ENCODE measurements at regions not wholly inside any gene's neighbourhood (a gene's known extent, or its start where the extent isn't known, plus 50 kb on each side); places are given as distances from the start of the nearest gene placed in this dataset.

DNA sequence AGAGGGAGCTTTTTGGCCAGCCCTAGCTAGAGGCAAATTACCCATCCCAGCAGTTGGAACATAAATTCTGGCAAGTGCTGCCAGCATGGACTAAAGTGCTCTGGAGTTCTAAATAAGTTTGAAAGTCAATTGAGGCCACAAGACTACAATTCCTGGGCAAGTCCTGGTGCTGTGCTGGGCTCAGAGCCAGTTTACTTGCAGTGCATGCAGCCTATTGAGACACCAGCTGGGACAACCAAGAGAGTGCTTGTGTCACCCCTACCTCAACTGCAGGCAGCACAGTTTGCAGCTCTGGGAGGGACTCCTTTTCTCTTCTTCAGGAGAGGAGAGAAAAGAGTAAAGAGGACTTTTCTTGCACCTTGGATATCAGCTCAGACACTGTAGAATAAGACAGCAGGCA, 277.2 kb upstream of the TMEFF2 start:
- Histone ChIP-seq H3K9me3 (ENCODE audit: control insufficient read depth, insufficient read depth, low read length) (no peaks in the 10 kb centered on the region), H3K4me3 (ENCODE audit: low read length) (no peak overlapping the region), H3K36me3 (ENCODE audit: control insufficient read depth, insufficient read depth, low read length) (no peaks in the 10 kb centered on the region), H3K27me3 (ENCODE audit: control insufficient read depth, insufficient read depth, low read length) (no peaks in the 10 kb centered on the region), H3K27ac (ENCODE audit: low read length) (no peak overlapping the region), H3K4me1 (ENCODE audit: control insufficient read depth, insufficient read depth, low read length) (no peaks in the 10 kb centered on the region)
- DNase-seq (ENCODE audit: low read depth, low spot score), result no peak

DNA sequence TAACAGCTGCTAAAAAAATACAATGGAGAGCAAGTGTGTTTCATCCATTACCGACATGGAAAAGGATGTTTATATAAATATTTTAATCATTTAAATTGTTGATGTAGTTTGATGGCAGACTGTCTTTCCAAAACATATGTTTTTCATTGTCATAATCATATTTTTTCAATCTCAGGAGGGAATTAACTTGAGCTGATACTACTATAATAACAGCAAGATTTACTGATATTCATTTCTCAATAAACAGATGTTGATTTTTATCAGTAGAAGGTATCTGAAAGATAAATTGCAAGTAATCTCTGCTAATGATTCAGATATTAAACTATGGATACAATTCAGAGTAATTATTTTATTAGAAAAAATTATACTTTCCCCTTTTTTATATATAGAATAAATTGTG, 274.9 kb upstream of the TMEFF2 start:
- no peak for DNase-seq (ENCODE audit: low read depth, low spot score)
- H3K4me1 ChIP-seq (ENCODE audit: control insufficient read depth, insufficient read depth, low read length), result no peaks in the 10 kb centered on the region
- H3K9me3 ChIP-seq (ENCODE audit: control insufficient read depth, insufficient read depth, low read length), result no peaks in the 10 kb centered on the region
- H3K27ac ChIP-seq (ENCODE audit: low read length), result no peak overlapping the region
- no peak overlapping the region for H3K4me3 ChIP-seq (ENCODE audit: low read length)
- WGBS (ENCODE audit: insufficient coverage, insufficient read length), result no CpG with 5 or more reads among the region's 1 CpG
- no peaks in the 10 kb centered on the region for H3K27me3 ChIP-seq (ENCODE audit: control insufficient read depth, insufficient read depth, low read length)
- H3K36me3 ChIP-seq (ENCODE audit: control insufficient read depth, insufficient read depth, low read length), result no peaks in the 10 kb centered on the region

DNA sequence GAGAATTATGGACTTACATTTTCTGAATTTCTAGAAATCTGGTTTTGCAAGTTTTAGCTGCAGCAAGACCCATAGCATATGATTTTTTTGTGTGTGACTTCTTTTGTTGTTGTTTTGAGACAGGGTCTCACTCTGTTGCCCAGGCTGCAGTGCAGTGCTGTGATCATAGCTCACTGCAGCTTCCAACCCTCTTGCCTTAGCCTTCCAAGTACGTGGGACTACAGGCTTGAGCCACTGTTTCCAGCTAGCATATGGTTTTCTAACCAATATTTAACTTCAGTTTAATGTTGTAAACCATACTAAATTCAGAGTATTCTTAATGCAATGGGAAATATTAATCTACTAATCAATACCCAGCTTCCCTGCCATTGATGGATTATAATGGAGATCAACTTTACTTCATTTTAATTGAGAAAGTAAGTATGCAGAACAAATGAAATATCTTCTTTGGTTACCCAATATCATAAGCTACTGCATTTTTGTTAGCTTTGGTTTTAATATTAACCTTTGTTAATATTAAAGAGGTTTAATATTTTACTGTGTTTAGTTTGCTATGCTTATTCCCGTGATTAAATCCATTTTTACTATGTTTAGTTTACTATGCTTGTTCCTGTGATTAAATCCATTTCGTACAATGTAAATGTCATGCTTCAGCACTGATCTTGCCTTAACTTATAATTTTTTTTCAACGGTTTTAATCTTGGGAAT, 273.4 kb upstream of the TMEFF2 start:
- DNase-seq (ENCODE audit: low read depth, low spot score), result no peak
- no CpG with 5 or more reads among the region's 4 CpGs for WGBS (ENCODE audit: insufficient coverage, insufficient read length)

GRCh38 chr2:192465141-192465540, 270.4 kb upstream of the TMEFF2 start:
- no peak for DNase-seq (ENCODE audit: low read depth, low spot score)
- H3K9me3 ChIP-seq (ENCODE audit: control insufficient read depth, insufficient read depth, low read length), result no peaks in the 10 kb centered on the region
- no peaks in the 10 kb centered on the region for H3K4me1 ChIP-seq (ENCODE audit: control insufficient read depth, insufficient read depth, low read length)
- no peak overlapping the region for H3K27ac ChIP-seq (ENCODE audit: low read length)
- no peaks in the 10 kb centered on the region for H3K27me3 ChIP-seq (ENCODE audit: control insufficient read depth, insufficient read depth, low read length)
- no CpG with 5 or more reads among the region's 1 CpG for WGBS (ENCODE audit: insufficient coverage, insufficient read length)
- no peaks in the 10 kb centered on the region for H3K36me3 ChIP-seq (ENCODE audit: control insufficient read depth, insufficient read depth, low read length)
- no peak overlapping the region for H3K4me3 ChIP-seq (ENCODE audit: low read length)

More for the DNA sequence above, 273.4 kb upstream of the TMEFF2 start:
- no peak overlapping the region for H3K4me3 ChIP-seq (ENCODE audit: low read length)
- no peaks in the 10 kb centered on the region for H3K36me3 ChIP-seq (ENCODE audit: control insufficient read depth, insufficient read depth, low read length)
- H3K4me1 ChIP-seq (ENCODE audit: control insufficient read depth, insufficient read depth, low read length), result no peaks in the 10 kb centered on the region
- no peaks in the 10 kb centered on the region for H3K27me3 ChIP-seq (ENCODE audit: control insufficient read depth, insufficient read depth, low read length)
- no peak overlapping the region for H3K27ac ChIP-seq (ENCODE audit: low read length)
- no peaks in the 10 kb centered on the region for H3K9me3 ChIP-seq (ENCODE audit: control insufficient read depth, insufficient read depth, low read length)

- H3K9me3 ChIP-seq (ENCODE audit: control insufficient read depth, insufficient read depth, low read length), result no peaks in the 10 kb centered on the region
- no peak overlapping the region for H3K27ac ChIP-seq (ENCODE audit: low read length)
- H3K27me3 ChIP-seq (ENCODE audit: control insufficient read depth, insufficient read depth, low read length), result no peaks in the 10 kb centered on the region
- no peak overlapping the region for H3K4me3 ChIP-seq (ENCODE audit: low read length)
- no peaks in the 10 kb centered on the region for H3K36me3 ChIP-seq (ENCODE audit: control insufficient read depth, insufficient read depth, low read length)
- WGBS (ENCODE audit: insufficient coverage, insufficient read length), result no CpG with 5 or more reads among the region's 1 CpG
- no peak for DNase-seq (ENCODE audit: low read depth, low spot score)
- H3K4me1 ChIP-seq (ENCODE audit: control insufficient read depth, insufficient read depth, low read length), result no peaks in the 10 kb centered on the region
Measured at GRCh38 chr2:192459422-192459821, 264.7 kb upstream of the TMEFF2 start.

DNA sequence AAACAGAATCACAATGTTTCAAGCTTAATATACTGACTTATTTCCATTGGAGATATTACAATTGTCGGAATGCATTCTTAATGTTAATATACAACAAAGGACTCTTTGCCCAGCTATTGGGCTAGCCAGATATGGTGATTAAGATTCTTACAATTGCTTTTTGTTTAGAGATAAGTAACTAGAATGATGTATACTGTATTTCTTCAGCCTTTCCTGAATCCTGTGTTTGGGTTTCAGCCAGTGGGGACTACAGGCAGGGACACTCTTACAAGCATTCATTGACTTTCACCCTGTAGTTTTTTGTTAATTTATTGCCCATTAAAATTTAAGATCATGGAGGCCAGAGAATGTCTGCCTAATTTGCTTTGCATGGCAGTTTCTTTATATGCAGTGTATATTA, 254.1 kb upstream of the TMEFF2 start:
- Histone ChIP-seq H3K27ac (ENCODE audit: low read length) (no peak overlapping the region), H3K4me1 (ENCODE audit: control insufficient read depth, insufficient read depth, low read length) (no peaks in the 10 kb centered on the region), H3K36me3 (ENCODE audit: control insufficient read depth, insufficient read depth, low read length) (no peaks in the 10 kb centered on the region), H3K27me3 (ENCODE audit: control insufficient read depth, insufficient read depth, low read length) (no peaks in the 10 kb centered on the region), H3K9me3 (ENCODE audit: control insufficient read depth, insufficient read depth, low read length) (no peaks in the 10 kb centered on the region), H3K4me3 (ENCODE audit: low read length) (no peak overlapping the region)
- no CpG with 5 or more reads among the region's 1 CpG for WGBS (ENCODE audit: insufficient coverage, insufficient read length)
- DNase-seq (ENCODE audit: low read depth, low spot score), result no peak

DNA sequence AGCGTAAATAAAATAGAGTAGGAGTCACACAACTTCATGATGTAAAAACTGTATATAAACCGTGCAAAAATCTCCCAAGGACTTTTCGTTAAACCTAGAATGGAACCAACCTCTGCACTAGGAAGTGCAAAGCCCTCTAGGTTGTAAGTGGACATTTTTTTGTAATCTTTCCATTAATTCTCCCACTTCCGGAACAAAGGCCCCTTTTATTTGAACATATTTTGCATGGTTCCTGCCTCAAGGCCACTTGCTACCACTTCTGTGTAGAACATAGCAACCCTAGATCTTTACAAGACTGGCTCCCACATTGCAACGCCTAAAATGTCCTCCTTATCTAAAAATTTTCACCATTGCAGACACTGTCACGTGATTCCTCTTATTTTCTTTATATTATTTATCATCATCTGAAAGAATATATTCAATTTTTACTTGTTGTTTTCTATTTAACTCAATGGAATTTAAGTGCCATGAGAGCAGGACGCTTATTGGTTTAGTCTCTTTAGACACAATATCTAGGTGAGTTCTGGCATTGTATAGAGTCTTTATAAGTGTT, 249.6 kb upstream of the TMEFF2 start:
- H3K27me3 ChIP-seq (ENCODE audit: control insufficient read depth, insufficient read depth, low read length), result no peaks in the 10 kb centered on the region
- H3K27ac ChIP-seq (ENCODE audit: low read length), result no peak overlapping the region
- no peaks in the 10 kb centered on the region for H3K4me1 ChIP-seq (ENCODE audit: control insufficient read depth, insufficient read depth, low read length)
- H3K4me3 ChIP-seq (ENCODE audit: low read length), result no peak overlapping the region
- 100% methylated on average over 1 of the region's 7 CpGs for WGBS (ENCODE audit: insufficient coverage, insufficient read length)
- no peak for DNase-seq (ENCODE audit: low read depth, low spot score)
- no peaks in the 10 kb centered on the region for H3K9me3 ChIP-seq (ENCODE audit: control insufficient read depth, insufficient read depth, low read length)
- H3K36me3 ChIP-seq (ENCODE audit: control insufficient read depth, insufficient read depth, low read length), result no peaks in the 10 kb centered on the region

DNA sequence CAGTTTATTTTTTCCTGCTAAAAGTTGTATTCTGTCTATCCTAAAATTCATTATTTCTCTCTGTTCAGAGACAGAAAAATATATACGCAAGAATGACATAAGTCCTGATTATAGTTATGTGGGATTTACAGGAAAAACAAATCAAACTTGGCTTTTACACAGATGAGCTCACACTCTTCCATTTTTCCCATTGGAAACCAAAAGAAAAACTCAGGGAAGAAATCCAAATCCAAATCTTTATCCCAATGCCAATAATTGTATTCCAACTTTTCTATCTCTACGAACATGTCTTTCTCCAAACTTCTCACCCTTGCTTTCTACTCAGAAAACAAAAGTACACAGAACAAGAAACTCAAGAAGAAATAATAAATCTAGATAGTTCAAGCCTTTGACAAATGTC, 249.1 kb upstream of the TMEFF2 start:
- no peaks in the 10 kb centered on the region for H3K9me3 ChIP-seq (ENCODE audit: control insufficient read depth, insufficient read depth, low read length)
- H3K27ac ChIP-seq (ENCODE audit: low read length), result no peak overlapping the region
- no peak overlapping the region for H3K4me3 ChIP-seq (ENCODE audit: low read length)
- H3K27me3 ChIP-seq (ENCODE audit: control insufficient read depth, insufficient read depth, low read length), result no peaks in the 10 kb centered on the region
- DNase-seq (ENCODE audit: low read depth, low spot score), result no peak
- WGBS (ENCODE audit: insufficient coverage, insufficient read length), result 100% methylated on average over 1 of the region's 2 CpGs
- H3K36me3 ChIP-seq (ENCODE audit: control insufficient read depth, insufficient read depth, low read length), result no peaks in the 10 kb centered on the region
- no peaks in the 10 kb centered on the region for H3K4me1 ChIP-seq (ENCODE audit: control insufficient read depth, insufficient read depth, low read length)

- H3K27ac ChIP-seq (ENCODE audit: low read length), result no peak overlapping the region
- H3K9me3 ChIP-seq (ENCODE audit: control insufficient read depth, insufficient read depth, low read length), result no peaks in the 10 kb centered on the region
- no peaks in the 10 kb centered on the region for H3K36me3 ChIP-seq (ENCODE audit: control insufficient read depth, insufficient read depth, low read length)
- DNase-seq (ENCODE audit: low read depth, low spot score), result no peak
- H3K4me3 ChIP-seq (ENCODE audit: low read length), result no peak overlapping the region
- no CpG with 5 or more reads among the region's 1 CpG for WGBS (ENCODE audit: insufficient coverage, insufficient read length)
- H3K4me1 ChIP-seq (ENCODE audit: control insufficient read depth, insufficient read depth, low read length), result no peaks in the 10 kb centered on the region
- H3K27me3 ChIP-seq (ENCODE audit: control insufficient read depth, insufficient read depth, low read length), result no peaks in the 10 kb centered on the region
Measured at GRCh38 chr2:192438239-192438638, 243.5 kb upstream of the TMEFF2 start.

DNA sequence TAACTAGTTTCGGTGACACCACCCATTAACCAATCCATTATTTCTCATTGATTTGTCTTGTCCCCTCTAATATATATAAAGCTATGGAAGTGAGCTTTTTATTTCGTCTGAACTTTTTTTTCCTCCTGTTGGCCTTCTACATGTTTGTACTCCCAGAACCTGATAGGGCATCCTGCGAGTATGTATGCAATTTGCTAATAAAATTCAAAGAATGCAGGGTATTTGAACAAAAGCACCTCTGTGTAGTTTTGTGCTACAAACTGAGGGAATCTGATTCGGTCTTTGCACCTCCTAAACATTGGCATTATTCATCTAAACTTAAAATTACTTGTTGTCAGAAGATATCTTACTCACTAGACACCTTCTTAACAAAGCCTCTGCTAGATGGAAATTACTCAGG, 242.9 kb upstream of the TMEFF2 start:
- H3K27me3 ChIP-seq (ENCODE audit: control insufficient read depth, insufficient read depth, low read length), result no peaks in the 10 kb centered on the region
- H3K4me3 ChIP-seq (ENCODE audit: low read length), result no peak overlapping the region
- no peaks in the 10 kb centered on the region for H3K36me3 ChIP-seq (ENCODE audit: control insufficient read depth, insufficient read depth, low read length)
- WGBS (ENCODE audit: insufficient coverage, insufficient read length), result no CpG with 5 or more reads among the region's 4 CpGs
- H3K27ac ChIP-seq (ENCODE audit: low read length), result no peak overlapping the region
- no peaks in the 10 kb centered on the region for H3K4me1 ChIP-seq (ENCODE audit: control insufficient read depth, insufficient read depth, low read length)
- no peak for DNase-seq (ENCODE audit: low read depth, low spot score)
- no peaks in the 10 kb centered on the region for H3K9me3 ChIP-seq (ENCODE audit: control insufficient read depth, insufficient read depth, low read length)

DNA sequence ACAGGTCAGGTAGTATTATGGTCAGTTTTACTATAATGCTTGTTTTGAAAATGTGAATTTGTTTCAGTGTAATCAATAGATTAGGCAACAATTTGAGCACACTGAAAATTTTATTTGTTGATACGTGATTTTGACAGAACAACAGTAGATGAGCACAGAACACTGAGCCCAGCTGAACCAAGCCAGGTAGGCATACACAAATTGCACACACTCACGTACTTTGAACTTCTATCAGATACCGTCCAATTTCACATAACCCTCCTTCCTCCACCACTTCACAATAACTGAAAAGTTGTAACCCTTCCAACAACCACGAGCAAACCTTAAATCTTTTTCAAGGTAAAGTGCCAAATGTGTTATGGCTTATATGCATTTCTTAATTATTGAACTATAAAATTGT, 229.5 kb upstream of the TMEFF2 start:
- Histone ChIP-seq H3K9me3 (ENCODE audit: control insufficient read depth, insufficient read depth, low read length) (no peaks in the 10 kb centered on the region), H3K36me3 (ENCODE audit: control insufficient read depth, insufficient read depth, low read length) (no peaks in the 10 kb centered on the region), H3K4me1 (ENCODE audit: control insufficient read depth, insufficient read depth, low read length) (no peaks in the 10 kb centered on the region), H3K4me3 (ENCODE audit: low read length) (no peak overlapping the region), H3K27me3 (ENCODE audit: control insufficient read depth, insufficient read depth, low read length) (no peaks in the 10 kb centered on the region), H3K27ac (ENCODE audit: low read length) (no peak overlapping the region)
- WGBS (ENCODE audit: insufficient coverage, insufficient read length), result 100% methylated on average over 3 of the region's 4 CpGs
- no peak for DNase-seq (ENCODE audit: low read depth, low spot score)

All from iPS DF 6.9 (cell line).